ENCODE measurements at regions not wholly inside any gene's neighbourhood (a gene's known extent, or its start where the extent isn't known, plus 50 kb on each side); places are given as distances from the start of the nearest gene placed in this dataset.

- TF ChIP-seq, protein P1, sequence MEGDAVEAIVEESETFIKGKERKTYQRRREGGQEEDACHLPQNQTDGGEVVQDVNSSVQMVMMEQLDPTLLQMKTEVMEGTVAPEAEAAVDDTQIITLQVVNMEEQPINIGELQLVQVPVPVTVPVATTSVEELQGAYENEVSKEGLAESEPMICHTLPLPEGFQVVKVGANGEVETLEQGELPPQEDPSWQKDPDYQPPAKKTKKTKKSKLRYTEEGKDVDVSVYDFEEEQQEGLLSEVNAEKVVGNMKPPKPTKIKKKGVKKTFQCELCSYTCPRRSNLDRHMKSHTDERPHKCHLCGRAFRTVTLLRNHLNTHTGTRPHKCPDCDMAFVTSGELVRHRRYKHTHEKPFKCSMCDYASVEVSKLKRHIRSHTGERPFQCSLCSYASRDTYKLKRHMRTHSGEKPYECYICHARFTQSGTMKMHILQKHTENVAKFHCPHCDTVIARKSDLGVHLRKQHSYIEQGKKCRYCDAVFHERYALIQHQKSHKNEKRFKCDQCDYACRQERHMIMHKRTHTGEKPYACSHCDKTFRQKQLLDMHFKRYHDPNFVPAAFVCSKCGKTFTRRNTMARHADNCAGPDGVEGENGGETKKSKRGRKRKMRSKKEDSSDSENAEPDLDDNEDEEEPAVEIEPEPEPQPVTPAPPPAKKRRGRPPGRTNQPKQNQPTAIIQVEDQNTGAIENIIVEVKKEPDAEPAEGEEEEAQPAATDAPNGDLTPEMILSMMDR (IDR thresholded peaks at IDR 0.05): no peak
- no peak for TF ChIP-seq POLR2A (IDR thresholded peaks at IDR 0.05)
- no peak for TF ChIP-seq POLR2AphosphoS5 (IDR thresholded peaks at IDR 0.05)
- no peak for TF ChIP-seq EP300 (IDR thresholded peaks at IDR 0.05)
These were observed 249.0 kb upstream of the KCNG1 start for GRCh38 chr20:51271931-51272330.

All from stomach (tissue), 4 donors.